SK-N-SH treated with all-trans-retinoic acid at 6 μM for 48 hours (cell line): ENCODE measurements at regions not wholly inside any gene's neighbourhood (a gene's known extent, or its start where the extent isn't known, plus 50 kb on each side); places are given as distances from the start of the nearest gene placed in this dataset.

Experiments used
- BACH2 ChIP-seq: fragments of 250-450 bp; sonication (Bioruptor Pico); IDR thresholded peaks from 2 replicates; pipeline ENCODE4 v1.9.0; 2021; ENCODE audit warnings: mild to moderate bottlenecking, borderline replicate concordance
- CSRNP3 ChIP-seq: fragments of 250-450 bp; sonication (Bioruptor Pico); IDR thresholded peaks from 2 replicates; pipeline ENCODE4 v1.5.1; 2021; ENCODE audit warnings: mild to moderate bottlenecking, moderate library complexity
- ISL1 ChIP-seq: fragments of 250-450 bp; sonication (Bioruptor Pico); IDR thresholded peaks from 2 replicates; pipeline ENCODE4 v2.1.2; 2022; ENCODE audit warnings: mild to moderate bottlenecking, moderate library complexity
- PATZ1 ChIP-seq: fragments of 250-450 bp; sonication (Bioruptor Pico); IDR thresholded peaks from 2 replicates; pipeline ENCODE4 v1.8.0; 2020; ENCODE audit warnings: mild to moderate bottlenecking, moderate library complexity, borderline replicate concordance
- SNAI2 ChIP-seq: fragments of 250-450 bp; sonication (Bioruptor Pico); IDR thresholded peaks from 2 replicates; pipeline ENCODE4 v1.5.0; 2020; ENCODE audit warnings: mild to moderate bottlenecking, moderate library complexity
- TOX ChIP-seq: fragments of 250-450 bp; sonication (Bioruptor Pico); IDR thresholded peaks from 2 replicates; pipeline ENCODE4 v1.8.0; 2021; ENCODE audit warnings: mild to moderate bottlenecking, moderate library complexity, borderline replicate concordance
- ZC3H10 ChIP-seq: fragments of 250-450 bp; sonication (Bioruptor Pico); IDR thresholded peaks from 2 replicates; pipeline ENCODE4 v1.5.1; 2021; ENCODE audit warnings: mild to moderate bottlenecking, moderate library complexity
- ZFP3 ChIP-seq: fragments of 250-450 bp; sonication (Bioruptor Pico); IDR thresholded peaks from 2 replicates; pipeline ENCODE4 v1.5.0; 2020; ENCODE audit warnings: mild to moderate bottlenecking, moderate library complexity
- ZFP30 ChIP-seq: fragments of 450-650 bp; formaldehyde crosslinking; IDR thresholded peaks from 2 replicates; pipeline ENCODE4 v1.5.0; 2022; ENCODE audit warnings: mild to moderate bottlenecking, moderate library complexity
- TF ChIP-seq, protein P1 (sequence below): fragments of 250-450 bp; sonication (Bioruptor Pico); IDR thresholded peaks from 2 replicates; pipeline ENCODE4 v1.5.0; 2020; ENCODE audit warnings: mild to moderate bottlenecking, moderate library complexity
- TF ChIP-seq, protein P2 (sequence below): fragments of 250-450 bp; sonication (Bioruptor Pico); IDR thresholded peaks from 2 replicates; pipeline ENCODE4 v1.5.1; 2020; ENCODE audit warnings: low read depth, mild to moderate bottlenecking, moderate library complexity

- no peak for TF ChIP-seq ZFP30 (CRISPR knock-in tag)
- TF ChIP-seq ZFP3 (CRISPR knock-in tag) = no peak
- no peak for TF ChIP-seq ZC3H10 (CRISPR knock-in tag)
- no peak for TF ChIP-seq BACH2
- TF ChIP-seq TOX (CRISPR knock-in tag) = no peak
- no peak for TF ChIP-seq CSRNP3 (CRISPR knock-in tag)
- no peak for TF ChIP-seq PATZ1
- TF ChIP-seq ISL1 (CRISPR knock-in tag) = no peak
- TF ChIP-seq, protein P1, sequence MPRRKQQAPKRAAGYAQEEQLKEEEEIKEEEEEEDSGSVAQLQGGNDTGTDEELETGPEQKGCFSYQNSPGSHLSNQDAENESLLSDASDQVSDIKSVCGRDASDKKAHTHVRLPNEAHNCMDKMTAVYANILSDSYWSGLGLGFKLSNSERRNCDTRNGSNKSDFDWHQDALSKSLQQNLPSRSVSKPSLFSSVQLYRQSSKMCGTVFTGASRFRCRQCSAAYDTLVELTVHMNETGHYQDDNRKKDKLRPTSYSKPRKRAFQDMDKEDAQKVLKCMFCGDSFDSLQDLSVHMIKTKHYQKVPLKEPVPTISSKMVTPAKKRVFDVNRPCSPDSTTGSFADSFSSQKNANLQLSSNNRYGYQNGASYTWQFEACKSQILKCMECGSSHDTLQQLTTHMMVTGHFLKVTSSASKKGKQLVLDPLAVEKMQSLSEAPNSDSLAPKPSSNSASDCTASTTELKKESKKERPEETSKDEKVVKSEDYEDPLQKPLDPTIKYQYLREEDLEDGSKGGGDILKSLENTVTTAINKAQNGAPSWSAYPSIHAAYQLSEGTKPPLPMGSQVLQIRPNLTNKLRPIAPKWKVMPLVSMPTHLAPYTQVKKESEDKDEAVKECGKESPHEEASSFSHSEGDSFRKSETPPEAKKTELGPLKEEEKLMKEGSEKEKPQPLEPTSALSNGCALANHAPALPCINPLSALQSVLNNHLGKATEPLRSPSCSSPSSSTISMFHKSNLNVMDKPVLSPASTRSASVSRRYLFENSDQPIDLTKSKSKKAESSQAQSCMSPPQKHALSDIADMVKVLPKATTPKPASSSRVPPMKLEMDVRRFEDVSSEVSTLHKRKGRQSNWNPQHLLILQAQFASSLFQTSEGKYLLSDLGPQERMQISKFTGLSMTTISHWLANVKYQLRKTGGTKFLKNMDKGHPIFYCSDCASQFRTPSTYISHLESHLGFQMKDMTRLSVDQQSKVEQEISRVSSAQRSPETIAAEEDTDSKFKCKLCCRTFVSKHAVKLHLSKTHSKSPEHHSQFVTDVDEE = no peak
- TF ChIP-seq, protein P2, sequence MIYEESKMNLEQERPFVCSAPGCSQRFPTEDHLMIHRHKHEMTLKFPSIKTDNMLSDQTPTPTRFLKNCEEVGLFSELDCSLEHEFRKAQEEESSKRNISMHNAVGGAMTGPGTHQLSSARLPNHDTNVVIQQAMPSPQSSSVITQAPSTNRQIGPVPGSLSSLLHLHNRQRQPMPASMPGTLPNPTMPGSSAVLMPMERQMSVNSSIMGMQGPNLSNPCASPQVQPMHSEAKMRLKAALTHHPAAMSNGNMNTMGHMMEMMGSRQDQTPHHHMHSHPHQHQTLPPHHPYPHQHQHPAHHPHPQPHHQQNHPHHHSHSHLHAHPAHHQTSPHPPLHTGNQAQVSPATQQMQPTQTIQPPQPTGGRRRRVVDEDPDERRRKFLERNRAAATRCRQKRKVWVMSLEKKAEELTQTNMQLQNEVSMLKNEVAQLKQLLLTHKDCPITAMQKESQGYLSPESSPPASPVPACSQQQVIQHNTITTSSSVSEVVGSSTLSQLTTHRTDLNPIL = no peak
- no peak for TF ChIP-seq SNAI2 (CRISPR knock-in tag)
Observed at GRCh38 chr4:137881641-137882040, 349.3 kb upstream of the PCDH18 start.
